Calu3 (cell line): ENCODE measurements at regions not wholly inside any gene's neighbourhood (a gene's known extent, or its start where the extent isn't known, plus 50 kb on each side); places are given as distances from the start of the nearest gene placed in this dataset.

Experiments
- BruUV-seq: library from RNA; stranded (reverse); fragments of 400-500 nt; replicated peaks from 2 replicates; lab custom pipeline; 2021; lab: Mats Ljungman, UMichigan
- CTCF ChIA-PET: fragments of 300-600 bp; sonication (Branson Sonifier 250); formaldehyde crosslinking; loops from one replicate; lab custom pipeline; 2022; ENCODE audit warnings: antibody characterized with exemption; lab: Charles Lee
- DNase-seq: peaks from one replicate; pipeline ENCODE4 v3.0.0; 2022
- H3K27ac Mint-ChIP-seq: one replicate; pipeline ENCODE4 v1.8.0; 2022; ENCODE audit warnings: mixed read lengths; ENCODE audit not compliant: unreplicated experiment
- H3K27me3 Mint-ChIP-seq: one replicate; pipeline ENCODE4 v1.8.0; 2022; ENCODE audit warnings: mixed read lengths; ENCODE audit not compliant: unreplicated experiment
- H3K36me3 Mint-ChIP-seq: one replicate; pipeline ENCODE4 v1.8.0; 2022; ENCODE audit warnings: mild to moderate bottlenecking, moderate library complexity, mixed read lengths; ENCODE audit not compliant: insufficient read depth, unreplicated experiment
- H3K4me1 Mint-ChIP-seq: one replicate; pipeline ENCODE4 v1.8.0; 2022; ENCODE audit warnings: mild to moderate bottlenecking, low read depth, mixed read lengths; ENCODE audit not compliant: unreplicated experiment
- H3K4me3 Mint-ChIP-seq: one replicate; pipeline ENCODE4 v1.8.0; 2022; ENCODE audit warnings: mild to moderate bottlenecking, low read depth, moderate library complexity, mixed read lengths; ENCODE audit not compliant: unreplicated experiment
- H3K9me3 Mint-ChIP-seq: one replicate; pipeline ENCODE4 v1.8.0; 2022; ENCODE audit warnings: low read depth, mixed read lengths; ENCODE audit not compliant: unreplicated experiment
- intact Hi-C: fragments of 100-400 bp; cut with micrococcal nuclease; formaldehyde crosslinking; loops from one replicate; pipeline ENCODE4 v1.10.0; 2022; ENCODE audit not compliant: unreplicated experiment
- TF ChIP-seq, protein P1 (sequence below): fragments of 200-600 bp; IDR thresholded peaks from one replicate; pipeline ENCODE4 v1.8.0; 2022; ENCODE audit warnings: antibody characterized with exemption; ENCODE audit not compliant: unreplicated experiment

DNA sequence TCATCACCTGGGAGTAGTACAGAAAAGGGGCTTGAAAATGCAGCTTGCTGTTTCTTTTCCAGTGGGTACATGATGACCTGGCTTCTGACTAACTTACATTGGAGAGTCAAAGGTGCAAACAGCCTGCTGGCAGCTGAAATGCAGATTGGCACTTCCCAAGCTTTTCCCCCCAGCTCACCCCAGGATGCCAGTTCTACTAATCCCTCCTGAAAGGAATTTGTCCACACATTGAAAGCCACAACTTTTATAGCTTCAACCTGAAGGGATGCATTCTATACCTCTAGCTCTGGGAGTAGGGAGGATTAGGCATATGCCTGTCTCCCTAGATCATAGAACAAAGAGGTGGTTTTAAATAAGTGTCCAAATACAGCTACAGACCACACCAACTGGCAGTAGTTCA lies 281.7 kb downstream of the EFHB start:
- H3K36me3 Mint-ChIP-seq: no peaks in the 10 kb centered on the region
- intact Hi-C loops: no loop called here
- no peaks in the 10 kb centered on the region for H3K9me3 Mint-ChIP-seq
- no peaks in the 10 kb centered on the region for H3K27me3 Mint-ChIP-seq
- no peaks in the 10 kb centered on the region for H3K4me1 Mint-ChIP-seq
- TF ChIP-seq, protein P1, sequence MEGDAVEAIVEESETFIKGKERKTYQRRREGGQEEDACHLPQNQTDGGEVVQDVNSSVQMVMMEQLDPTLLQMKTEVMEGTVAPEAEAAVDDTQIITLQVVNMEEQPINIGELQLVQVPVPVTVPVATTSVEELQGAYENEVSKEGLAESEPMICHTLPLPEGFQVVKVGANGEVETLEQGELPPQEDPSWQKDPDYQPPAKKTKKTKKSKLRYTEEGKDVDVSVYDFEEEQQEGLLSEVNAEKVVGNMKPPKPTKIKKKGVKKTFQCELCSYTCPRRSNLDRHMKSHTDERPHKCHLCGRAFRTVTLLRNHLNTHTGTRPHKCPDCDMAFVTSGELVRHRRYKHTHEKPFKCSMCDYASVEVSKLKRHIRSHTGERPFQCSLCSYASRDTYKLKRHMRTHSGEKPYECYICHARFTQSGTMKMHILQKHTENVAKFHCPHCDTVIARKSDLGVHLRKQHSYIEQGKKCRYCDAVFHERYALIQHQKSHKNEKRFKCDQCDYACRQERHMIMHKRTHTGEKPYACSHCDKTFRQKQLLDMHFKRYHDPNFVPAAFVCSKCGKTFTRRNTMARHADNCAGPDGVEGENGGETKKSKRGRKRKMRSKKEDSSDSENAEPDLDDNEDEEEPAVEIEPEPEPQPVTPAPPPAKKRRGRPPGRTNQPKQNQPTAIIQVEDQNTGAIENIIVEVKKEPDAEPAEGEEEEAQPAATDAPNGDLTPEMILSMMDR: no peak
- no peak overlapping the region for H3K27ac Mint-ChIP-seq
- DNase-seq: no peak
- CTCF ChIA-PET: no interaction called here
- BruUV-seq: no TSS peak
- no peak overlapping the region for H3K4me3 Mint-ChIP-seq

DNA sequence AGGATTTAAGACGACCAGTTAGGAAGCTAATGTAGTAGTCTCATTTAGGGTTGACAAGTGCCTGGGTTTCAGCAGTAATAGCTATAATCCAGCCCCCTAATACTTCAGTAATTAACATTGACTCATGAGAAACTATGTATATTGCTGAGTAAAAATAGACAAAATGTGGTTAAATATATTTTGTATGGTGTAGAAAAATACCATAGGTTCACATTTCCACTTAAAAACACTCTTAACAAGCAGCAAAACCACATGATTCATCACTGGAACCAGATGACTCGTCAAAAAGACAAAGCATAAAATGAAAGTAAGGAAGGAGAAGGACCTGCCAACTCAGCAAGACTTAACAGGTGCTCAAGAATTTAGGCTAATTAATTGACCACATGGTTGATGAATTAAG lies 288.9 kb downstream of the EFHB start:
- Mint-ChIP-seq H3K27me3 (no peaks in the 10 kb centered on the region), H3K27ac (no peak overlapping the region), H3K4me3 (no peak overlapping the region), H3K4me1 (peaks cover 14% of the 10 kb centered on the region), H3K36me3 (no peaks in the 10 kb centered on the region), H3K9me3 (peaks cover 4% of the 10 kb centered on the region)
- no TSS peak for BruUV-seq
- TF ChIP-seq, protein P1: no peak
- DNase-seq: no peak
- intact Hi-C loops: no loop called here
- CTCF ChIA-PET: no interaction called here

DNA sequence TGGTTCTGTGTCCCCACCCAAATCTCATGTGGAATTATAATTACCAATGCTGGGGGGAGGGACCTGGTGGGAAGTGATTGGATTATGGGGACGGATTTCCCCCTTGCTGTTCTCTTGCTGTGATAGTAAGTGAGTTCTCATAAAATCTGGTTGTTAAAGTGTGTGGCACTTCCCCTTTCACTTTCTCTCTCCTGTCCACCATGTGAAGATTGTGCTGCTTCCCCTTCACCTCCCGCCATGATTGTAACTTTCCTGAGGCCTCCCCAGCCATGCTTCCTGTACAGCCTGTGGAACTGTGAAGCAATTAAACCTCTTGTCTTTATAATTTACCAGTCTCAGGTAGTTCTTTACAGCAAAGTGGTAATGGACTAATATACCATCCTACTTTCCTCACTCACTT lies 289.6 kb downstream of the EFHB start:
- Mint-ChIP-seq H3K27ac (no peak overlapping the region), H3K4me1 (peaks cover 14% of the 10 kb centered on the region), H3K27me3 (no peaks in the 10 kb centered on the region), H3K9me3 (peaks cover 4% of the 10 kb centered on the region), H3K36me3 (no peaks in the 10 kb centered on the region), H3K4me3 (no peak overlapping the region)
- DNase-seq: no peak
- no TSS peak for BruUV-seq
- CTCF ChIA-PET: no interaction called here
- TF ChIP-seq, protein P1: no peak
- intact Hi-C loops: no loop called here

DNA sequence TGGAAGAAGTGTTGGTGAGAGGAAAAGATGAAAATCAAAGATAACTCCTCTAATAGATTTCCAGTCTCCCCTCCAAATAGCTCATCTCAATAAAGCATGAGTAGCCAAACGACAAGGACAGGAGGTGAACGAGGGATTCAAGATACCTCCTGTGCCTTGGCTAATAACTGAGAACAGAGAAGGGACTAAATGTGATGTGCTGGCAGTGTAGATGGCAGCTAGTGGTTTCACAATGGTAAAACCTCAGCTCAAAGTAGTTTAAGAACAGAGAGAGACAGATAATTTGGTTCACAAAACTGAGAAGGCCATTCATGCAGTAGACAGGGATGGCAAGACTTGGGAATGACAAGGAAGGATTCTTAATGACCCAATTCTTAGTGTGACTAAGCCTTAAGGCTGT lies 292.6 kb downstream of the EFHB start:
- TF ChIP-seq, protein P1: no peak
- intact Hi-C loops: no loop called here
- CTCF ChIA-PET: no interaction called here
- Mint-ChIP-seq H3K9me3 (peaks cover 4% of the 10 kb centered on the region), H3K27ac (no peak overlapping the region), H3K36me3 (no peaks in the 10 kb centered on the region), H3K4me3 (no peak overlapping the region), H3K4me1 (peaks cover 14% of the 10 kb centered on the region), H3K27me3 (no peaks in the 10 kb centered on the region)
- DNase-seq: no peak
- BruUV-seq: no TSS peak
